H1 (cell line): ENCODE measurements at regions not wholly inside any gene's neighbourhood (a gene's known extent, or its start where the extent isn't known, plus 50 kb on each side); places are given as distances from the start of the nearest gene placed in this dataset.

Experiments
- CTCF ChIA-PET: fragments of 300-600 bp; sonication (Branson Sonifier 250); formaldehyde crosslinking; loops from one replicate; lab custom pipeline; 2021; ENCODE audit not compliant: partially characterized antibody; lab: Charles Lee
- POLR2A ChIA-PET: fragments of 300-600 bp; sonication (Branson Sonifier 250); formaldehyde crosslinking; loops from one replicate; lab custom pipeline; 2021; ENCODE audit warnings: inconsistent platforms; ENCODE audit not compliant: partially characterized antibody; lab: Charles Lee
- DNase-seq, 2 experiments: peaks; one replicate each; pipeline versions ENCODE4 v3.0.0 to v3.0.0-alpha.2; 2010 to 2022; ENCODE audit warnings: low spot score in 2 of 2, low read depth in 1 of 2, mixed read lengths in 1 of 2
- FAIRE-seq: peaks from 2 replicates; lab custom pipeline; 2011; peaks lifted over from hg19 to GRCh38; lab: Jason Lieb, UNC
- H2AFZ ChIP-seq: 2 replicates; pipeline ENCODE4 v1.8.1; 2012; ENCODE audit warnings: low read length, inconsistent platforms
- H2AK5ac ChIP-seq: 2 replicates; pipeline ENCODE4 v1.6.1; 2013; ENCODE audit warnings: low read depth, low read length
- H2BK120ac ChIP-seq: replicated peaks from 2 replicates; pipeline ENCODE3; 2013; ENCODE audit warnings: low read depth, low read length, inconsistent platforms
- H2BK12ac ChIP-seq: 2 replicates; pipeline ENCODE4 v1.6.1; 2013; ENCODE audit warnings: low read depth, low read length
- H2BK15ac ChIP-seq: 2 replicates; pipeline ENCODE4 v1.6.1; 2013; ENCODE audit warnings: low read length
- H2BK20ac ChIP-seq: 2 replicates; pipeline ENCODE4 v1.6.1; 2013; ENCODE audit warnings: low read length
- H2BK5ac ChIP-seq: 2 replicates; pipeline ENCODE4 v1.6.1; 2013; ENCODE audit warnings: low read depth, low read length
- H3K14ac ChIP-seq: 2 replicates; pipeline ENCODE4 v1.6.1; 2013; ENCODE audit warnings: inconsistent platforms; ENCODE audit not compliant: insufficient read length
- H3K18ac ChIP-seq: 2 replicates; pipeline ENCODE4 v1.6.1; 2013; ENCODE audit warnings: low read length; ENCODE audit errors: extremely low read depth
- H3K23ac ChIP-seq: 2 replicates; pipeline ENCODE4 v1.6.1; 2013; ENCODE audit warnings: inconsistent platforms; ENCODE audit not compliant: insufficient read length
- H3K23me2 ChIP-seq: 2 replicates; pipeline ENCODE4 v1.6.1; 2013; ENCODE audit warnings: low read depth, low read length
- H3K27ac ChIP-seq: 2 replicates; pipeline ENCODE4 v1.6.1; 2011; ENCODE audit warnings: low read depth, low read length, inconsistent platforms
- H3K27me3 ChIP-seq, 4 experiments: replicated peaks in 1 of 4; 1 replicate in 1 of 4; 2 replicates in 3 of 4; pipeline versions ENCODE4 v1.6.1 to v1.8.1; 2011 to 2013; ENCODE audit warnings: low read length in 3 of 4, mild to moderate bottlenecking in 3 of 4, inconsistent platforms in 2 of 4, mixed read lengths in 2 of 4, moderate library complexity in 1 of 4; ENCODE audit not compliant: control insufficient read depth in 3 of 4, insufficient read depth in 3 of 4; ENCODE audit errors: extremely low read depth in 1 of 4
- H3K36me3 ChIP-seq, 4 experiments: 2 replicates each; pipeline versions ENCODE4 v1.6.1 to v1.8.1; 2011 to 2013; ENCODE audit warnings: mild to moderate bottlenecking in 4 of 4, low read length in 3 of 4, moderate library complexity in 2 of 4, control low read depth in 1 of 4, inconsistent platforms in 1 of 4; ENCODE audit not compliant: insufficient read depth in 4 of 4, control insufficient read depth in 2 of 4
- H3K4ac ChIP-seq: replicated peaks from 2 replicates; pipeline ENCODE3; 2013; ENCODE audit warnings: low read length, low read depth, mixed read lengths, inconsistent platforms; ENCODE audit not compliant: insufficient read length
- H3K4me1 ChIP-seq, 4 experiments: replicated peaks in 1 of 4; 1 replicate in 1 of 4; 2 replicates in 3 of 4; pipeline versions ENCODE4 v1.6.1 to v1.8.1; 2011 to 2013; ENCODE audit warnings: low read length in 3 of 4, inconsistent platforms in 2 of 4, mixed read lengths in 1 of 4; ENCODE audit not compliant: insufficient read depth in 4 of 4, control insufficient read depth in 3 of 4
- H3K4me2 ChIP-seq, 2 experiments: 2 replicates each; pipeline versions ENCODE4 v1.6.1 to v1.8.1; 2011 to 2013; ENCODE audit warnings: low read depth in 2 of 2, low read length in 2 of 2, control low read depth in 1 of 2, inconsistent platforms in 1 of 2, mild to moderate bottlenecking in 1 of 2; ENCODE audit not compliant: insufficient read depth in 1 of 2
- H3K4me3 ChIP-seq, 4 experiments: fragments of 200-600, 300-600 bp in 1 of 4; sonication (generic), shearing (Covaris generic), sonication (Bioruptor Twin) in 1 of 4; 2 replicates each; pipeline versions ENCODE4 v1.5.1 to v1.8.1; 2011 to 2016; ENCODE audit warnings: low read length in 4 of 4, low read depth in 3 of 4, control low read depth in 2 of 4, inconsistent platforms in 2 of 4, mild to moderate bottlenecking in 2 of 4, mixed read lengths in 1 of 4, moderate library complexity in 1 of 4; ENCODE audit not compliant: insufficient read depth in 2 of 4; ENCODE audit errors: extremely low read depth in 1 of 4
- H3K56ac ChIP-seq: replicated peaks from 2 replicates; pipeline ENCODE3; 2013; ENCODE audit warnings: low read depth, mild to moderate bottlenecking, mixed read lengths, low read length, inconsistent platforms; ENCODE audit not compliant: insufficient read length
- H3K79me1 ChIP-seq: 2 replicates; pipeline ENCODE4 v1.6.1; 2013; ENCODE audit warnings: low read depth, low read length, control low read depth
- H3K79me2 ChIP-seq, 2 experiments: 2 replicates each; pipeline versions ENCODE4 v1.6.1 to v1.8.1; 2012 to 2013; ENCODE audit warnings: low read length in 2 of 2, mild to moderate bottlenecking in 2 of 2, inconsistent platforms in 1 of 2; ENCODE audit not compliant: insufficient read depth in 2 of 2, control insufficient read depth in 1 of 2
- H3K9ac ChIP-seq, 4 experiments: replicated peaks in 1 of 4; 1 replicate in 1 of 4; 2 replicates in 3 of 4; pipeline versions ENCODE4 v1.6.1 to v1.8.1; 2011 to 2013; ENCODE audit warnings: low read depth in 3 of 4, low read length in 3 of 4, control low read depth in 2 of 4, mild to moderate bottlenecking in 2 of 4, moderate library complexity in 2 of 4, inconsistent platforms in 1 of 4; ENCODE audit errors: extremely low read depth in 1 of 4
- H3K9me3 ChIP-seq, 2 experiments: 2 replicates each; pipeline versions ENCODE4 v1.6.1 to v1.8.1; 2012 to 2013; ENCODE audit warnings: mild to moderate bottlenecking in 2 of 2, moderate library complexity in 2 of 2, control low read depth in 1 of 2, inconsistent platforms in 1 of 2, low read depth in 1 of 2, low read length in 1 of 2, mixed read lengths in 1 of 2; ENCODE audit not compliant: insufficient read depth in 2 of 2
- H4K20me1 ChIP-seq, 2 experiments: replicated peaks in 1 of 2; 2 replicates each; pipeline versions ENCODE3 to v1.8.1; 2011 to 2013; ENCODE audit warnings: inconsistent platforms in 2 of 2, low read length in 2 of 2, mild to moderate bottlenecking in 1 of 2; ENCODE audit not compliant: insufficient read depth in 2 of 2, control insufficient read depth in 1 of 2
- H4K5ac ChIP-seq: 2 replicates; pipeline ENCODE4 v1.6.1; 2013; ENCODE audit warnings: low read length, low read depth, mixed read lengths, inconsistent platforms; ENCODE audit not compliant: insufficient read length
- H4K8ac ChIP-seq: 2 replicates; pipeline ENCODE4 v1.8.0; 2013; ENCODE audit warnings: mild to moderate bottlenecking, moderate library complexity, low read length, inconsistent platforms; ENCODE audit not compliant: insufficient read depth; ENCODE audit errors: extremely low read depth
- H4K91ac ChIP-seq: replicated peaks from 2 replicates; pipeline ENCODE3; 2013; ENCODE audit warnings: low read length, mixed read lengths, inconsistent platforms; ENCODE audit not compliant: insufficient read length
- CEBPB ChIP-seq: IDR thresholded peaks from 2 replicates; pipeline ENCODE4 v1.6.1; 2012; ENCODE audit warnings: low read depth, low read length
- GTF2F1 ChIP-seq: IDR thresholded peaks from 2 replicates; pipeline ENCODE4 v1.6.1; 2012; ENCODE audit warnings: low read depth, low read length, improper control_type of control experiment, borderline replicate concordance
- JUN ChIP-seq: IDR thresholded peaks from 2 replicates; pipeline ENCODE4 v1.6.1; 2011; ENCODE audit warnings: low read depth, mild to moderate bottlenecking, improper control_type of control experiment, low read length
- KDM5A ChIP-seq: fragments of 200-600 bp; IDR thresholded peaks from 2 replicates; pipeline ENCODE4 v1.7.1; 2012; ENCODE audit warnings: mild to moderate bottlenecking, low read length, inconsistent platforms, mixed read lengths
- NANOG ChIP-seq: IDR thresholded peaks from 2 replicates; pipeline ENCODE4 v1.6.1; 2011; ENCODE audit warnings: low read length, low read depth, mild to moderate bottlenecking, inconsistent platforms; ENCODE audit not compliant: insufficient read depth, poor library complexity, severe bottlenecking
- RBBP5 ChIP-seq: IDR thresholded peaks from 2 replicates; pipeline ENCODE4 v1.7.1; 2012; ENCODE audit warnings: low read depth, mild to moderate bottlenecking, inconsistent platforms, low read length, moderate library complexity, borderline replicate concordance
- TAF1 ChIP-seq: IDR thresholded peaks from 2 replicates; pipeline ENCODE4 v1.6.1; 2011; ENCODE audit warnings: mild to moderate bottlenecking, low read depth, low read length
- TCF12 ChIP-seq: IDR thresholded peaks from 2 replicates; pipeline ENCODE4 v1.6.1; 2011; ENCODE audit warnings: low read depth, mild to moderate bottlenecking, low read length
- YY1 ChIP-seq: IDR thresholded peaks from 2 replicates; pipeline ENCODE4 v1.6.1; 2011; ENCODE audit warnings: low read depth, mild to moderate bottlenecking, low read length
- WGBS, 2 experiments: shearing (Covaris generic) in 1 of 2; methylation state at CpG; one replicate each; pipeline versions ENCODE4 v1.1.6 to v1.1.7; 2013 to 2015; ENCODE audit warnings: low lambda C conversion rate in 2 of 2, mixed read lengths in 2 of 2, inconsistent platforms in 1 of 2, low coverage in 1 of 2, missing lambda C conversion rate in 1 of 2; ENCODE audit not compliant: insufficient replicate concordance in 2 of 2, insufficient coverage in 1 of 2, insufficient read length in 1 of 2; ENCODE audit errors: extremely low coverage in 1 of 2, missing lambda C conversion rate in 1 of 2; 5-methylcytosine and 5-hydroxymethylcytosine counted together

GRCh38 chr13:32940601-32941000 lies 75.6 kb upstream of the KL start:
- no peak overlapping the region for H2AK5ac ChIP-seq
- no peak overlapping the region for H3K14ac ChIP-seq
- no peak overlapping the region for H2BK12ac ChIP-seq
- no peak overlapping the region for H3K27ac ChIP-seq
- WGBS, 2 experiments, result 93% methylated on average over 4 of the region's 4 CpGs; no CpG with 5 or more reads in 1 of the 2 experiments
- FAIRE-seq (no peak), DNase-seq (no peak)
- no peak overlapping the region for H2BK5ac ChIP-seq
- H4K5ac ChIP-seq, result no peak overlapping the region
- no peak overlapping the region for H2BK120ac ChIP-seq
- no peak overlapping the region for H3K18ac ChIP-seq
- H3K4me3 ChIP-seq, result no peak overlapping the region
- H3K9ac ChIP-seq, result no peak overlapping the region
- H3K36me3 ChIP-seq, result no peaks in the 10 kb centered on the region
- no peaks in the 10 kb centered on the region for H3K27me3 ChIP-seq
- H3K4me1 ChIP-seq, result no peaks in the 10 kb centered on the region
- no peak overlapping the region for H3K23ac ChIP-seq
- POLR2A ChIA-PET, result no interaction called here
- no peak for TF ChIP-seq RBBP5
- TF ChIP-seq TCF12, result no peak
- TF ChIP-seq YY1, result no peak
- no peak for TF ChIP-seq NANOG
- no peak for TF ChIP-seq KDM5A
- TF ChIP-seq JUN, result no peak
- no peak for TF ChIP-seq CEBPB
- TF ChIP-seq GTF2F1, result no peak
- TF ChIP-seq TAF1, result no peak
- H3K23me2 ChIP-seq, result no peaks in the 10 kb centered on the region
- H3K56ac ChIP-seq, result no peak overlapping the region
- no peaks in the 10 kb centered on the region for H3K79me1 ChIP-seq
- no peak overlapping the region for H4K8ac ChIP-seq
- no peak overlapping the region for H3K4ac ChIP-seq
- no peak overlapping the region for H2AFZ ChIP-seq
- H2BK15ac ChIP-seq, result no peak overlapping the region
- CTCF ChIA-PET, result no interaction called here
- no peak overlapping the region for H4K91ac ChIP-seq
- peaks cover 5% of the 10 kb centered on the region in 2 experiments; a peak in 2 of 4 replicates for H3K9me3 ChIP-seq
- no peak overlapping the region for H3K4me2 ChIP-seq
- no peaks in the 10 kb centered on the region for H3K79me2 ChIP-seq
- H2BK20ac ChIP-seq, result no peak overlapping the region
- H4K20me1 ChIP-seq, result no peaks in the 10 kb centered on the region
